NCI-H510A treated with DMSO at 0.1 percent for 48 hours (cell line): ENCODE measurements at regions not wholly inside any gene's neighbourhood (a gene's known extent, or its start where the extent isn't known, plus 50 kb on each side); places are given as distances from the start of the nearest gene placed in this dataset.
A peak's percentile ranks its signal among the peaks of the same experiment; 100 is the strongest.
"Not testable (repeated sequence)": the region's sequence is repeated elsewhere in the genome, so short reads cannot be mapped to it uniquely, and the experiment has no call there.

ENCODE experiments used
- DNase-seq: peaks from one replicate; lab custom pipeline; 2025; lab: John Stamatoyannopoulos, UW

DNA sequence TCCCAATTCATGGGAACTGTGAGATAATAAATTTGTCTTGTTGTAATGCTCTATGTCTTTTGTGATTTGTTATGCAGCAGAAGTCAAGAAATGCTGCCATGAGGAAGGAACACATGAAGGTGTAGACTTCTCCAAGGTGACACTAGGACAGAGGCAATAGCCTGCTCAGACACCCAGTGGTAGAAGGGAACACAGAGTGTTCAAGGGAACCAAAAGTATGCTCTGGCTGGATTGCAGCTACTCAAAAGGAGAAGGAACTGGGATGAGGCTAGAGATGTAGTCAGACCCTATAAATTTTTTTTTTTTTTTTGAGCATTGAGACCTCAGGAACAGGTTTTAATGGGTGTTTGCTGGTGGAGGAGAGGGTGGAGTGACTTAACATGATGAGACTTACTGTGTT lies 232.5 kb downstream of the PARP8 start:
- no peak for DNase-seq

DNA sequence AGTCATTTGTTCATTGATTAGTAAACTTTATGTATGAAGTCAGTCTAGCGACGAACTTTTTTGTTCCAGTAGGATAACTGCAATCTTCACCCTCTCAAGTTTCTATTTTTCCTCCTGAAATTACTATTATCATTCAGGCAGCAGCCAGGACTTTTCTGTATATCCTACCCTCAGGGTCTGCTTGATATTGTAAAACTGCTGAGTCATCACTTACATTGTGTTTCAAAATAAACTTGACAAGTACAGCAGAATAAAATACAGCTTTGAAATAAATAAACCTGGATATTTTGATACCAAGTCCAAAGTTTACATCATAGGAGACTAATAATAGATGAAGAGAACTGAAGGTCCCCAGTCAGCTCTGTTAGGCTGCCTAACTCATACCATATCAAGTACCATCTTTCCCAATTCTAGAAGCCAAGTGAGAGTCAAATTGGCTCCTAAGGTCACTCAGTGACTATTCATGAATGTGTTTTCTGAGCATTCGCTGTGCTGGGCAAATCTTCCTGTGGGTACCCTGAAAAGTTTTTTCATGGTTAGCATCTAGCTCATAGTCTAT lies 234.6 kb downstream of the PARP8 start:
- no peak for DNase-seq

DNA sequence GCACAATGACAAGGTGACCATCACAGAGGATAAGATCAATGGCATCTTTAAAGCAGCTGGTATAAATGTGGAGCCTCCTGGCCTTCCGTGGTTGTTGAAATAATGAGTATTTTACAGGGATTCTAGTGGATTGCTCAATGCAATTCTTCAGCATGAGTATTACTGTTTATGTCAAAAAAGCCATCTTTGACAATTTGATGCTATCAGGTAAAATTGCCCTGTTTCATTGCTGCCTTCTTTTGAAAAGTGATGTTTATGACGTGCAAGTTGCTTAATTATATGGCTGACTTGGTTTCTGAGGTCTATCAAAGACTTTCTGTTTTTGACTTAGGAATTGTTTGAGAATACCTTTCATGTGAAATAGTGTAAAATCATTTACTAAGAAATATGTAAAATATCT lies 237.2 kb downstream of the PARP8 start:
- no peak for DNase-seq

DNA sequence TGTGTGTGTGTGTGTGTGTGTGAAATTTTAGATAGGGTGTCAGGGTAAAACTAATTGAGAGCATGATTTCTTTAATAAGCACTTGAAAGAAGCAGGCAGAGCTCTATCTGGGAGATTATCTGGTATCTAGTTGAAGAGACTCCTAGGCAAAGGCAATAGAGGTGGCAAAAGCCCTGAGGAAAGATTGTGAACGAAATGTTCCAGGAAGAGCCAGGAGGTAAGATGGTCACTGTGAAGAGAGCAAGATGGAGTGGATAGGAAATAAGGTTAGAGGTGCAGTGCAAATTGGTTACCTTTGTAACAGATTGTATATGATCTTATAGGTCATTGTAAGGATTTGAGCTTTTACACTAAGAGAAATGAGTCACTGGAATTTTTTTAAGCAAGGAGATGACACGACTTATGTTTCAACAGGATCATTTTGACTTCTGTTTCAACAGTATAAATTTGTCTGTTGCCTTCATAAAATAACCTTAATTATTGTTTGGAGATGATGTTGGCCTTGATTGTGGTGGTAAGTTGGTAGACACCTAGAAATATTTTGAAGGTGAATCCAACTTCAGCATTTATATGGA lies 239.6 kb downstream of the PARP8 start:
- DNase-seq = no peak

DNA sequence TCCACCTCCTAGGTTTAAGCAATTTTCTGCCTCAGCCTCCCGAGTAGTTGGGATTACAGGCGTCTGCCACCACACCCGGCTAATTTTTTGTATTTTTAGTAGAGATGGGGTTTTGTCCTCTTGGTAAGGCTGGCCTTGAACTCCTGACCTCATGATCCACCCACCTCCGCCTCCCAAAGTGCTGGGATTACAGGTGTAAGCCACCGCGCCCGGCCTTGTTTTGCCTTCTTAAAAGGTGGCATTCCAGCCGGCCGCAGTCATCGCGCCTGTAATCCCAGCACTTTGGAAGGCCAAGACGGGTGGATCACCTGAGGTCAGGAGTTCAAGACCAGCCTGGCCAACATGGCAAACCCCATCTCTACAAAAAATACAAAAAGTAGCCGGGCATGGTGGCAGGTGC lies 253.7 kb downstream of the PARP8 start:
- DNase-seq = not testable (repeated sequence)

DNA sequence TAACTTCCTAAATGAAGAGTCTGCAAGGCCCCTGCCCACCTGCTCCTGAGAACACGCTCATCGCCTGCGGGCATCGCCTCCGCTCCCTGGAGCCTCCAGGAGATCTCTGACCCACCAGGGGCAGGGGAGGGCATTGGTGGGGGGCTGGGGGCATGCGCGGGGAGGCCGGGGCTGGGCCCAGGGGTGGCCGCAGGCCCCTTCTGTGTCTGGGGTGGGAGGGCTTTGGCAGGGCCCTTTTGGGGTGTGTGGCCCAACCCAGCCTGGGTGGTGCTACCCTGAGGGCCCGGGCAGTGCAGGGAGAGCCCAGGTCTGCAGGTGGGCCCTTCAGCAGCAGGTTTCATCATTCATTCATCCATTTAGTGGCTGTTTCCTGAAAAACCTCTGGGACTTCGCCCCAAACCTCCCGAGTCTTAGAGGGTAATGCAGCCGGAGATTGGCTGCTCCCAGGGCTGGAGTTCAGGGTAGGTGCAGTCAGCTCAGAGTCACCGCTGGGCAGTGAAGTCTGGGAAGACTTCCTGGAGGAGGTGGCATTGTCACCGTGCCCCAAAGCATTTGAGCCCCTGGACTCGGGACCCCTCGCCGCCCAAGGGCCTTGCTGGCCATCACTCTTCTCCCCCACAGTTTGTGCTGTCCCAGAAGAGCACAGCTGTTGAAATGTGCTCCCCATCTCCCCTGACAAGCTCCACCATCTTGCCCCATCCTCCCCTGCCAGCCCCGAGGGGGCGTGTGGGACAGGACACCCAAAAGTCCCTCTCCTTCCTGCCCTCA lies 255.1 kb downstream of the PARP8 start:
- no peak for DNase-seq

DNA sequence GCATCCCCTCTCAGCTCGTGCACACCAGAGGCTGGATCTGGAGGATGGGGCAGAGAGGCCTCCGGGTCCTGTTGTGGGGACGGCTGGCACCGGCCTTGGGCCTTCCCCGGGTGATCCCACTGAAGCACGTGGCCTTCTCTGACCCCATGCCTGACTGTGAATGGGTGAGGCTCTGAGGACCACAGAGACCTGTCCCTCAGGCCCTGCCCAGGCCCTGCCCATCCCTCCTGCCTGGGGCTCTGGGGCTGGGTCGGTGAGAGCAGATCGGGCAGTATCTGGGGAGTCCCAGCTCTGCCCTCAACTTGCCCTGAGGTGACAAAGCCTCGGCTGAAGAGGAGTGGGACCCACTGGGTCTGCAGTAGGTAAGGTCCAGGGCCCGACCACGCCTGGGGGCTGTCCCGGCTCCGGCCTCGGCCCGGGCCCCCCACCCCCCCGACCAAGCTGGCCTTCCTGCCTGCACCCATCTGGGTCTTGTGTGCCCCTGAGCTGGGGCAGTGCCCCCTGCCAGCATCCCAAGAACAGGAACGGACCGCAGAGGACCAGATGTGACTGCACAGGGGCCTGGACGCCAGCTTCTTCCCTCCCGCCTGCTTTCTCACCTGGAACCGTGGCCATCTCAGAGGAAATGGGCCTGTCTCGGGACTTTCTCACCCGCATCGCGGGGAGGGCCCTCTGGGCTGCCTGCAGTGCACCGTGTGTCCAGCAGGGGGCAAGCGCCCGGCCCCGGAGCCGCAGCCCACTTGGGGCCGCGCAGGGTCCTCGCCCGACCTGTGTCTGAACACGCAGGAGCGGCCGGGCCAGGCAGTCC lies 255.9 kb downstream of the PARP8 start:
- not testable (repeated sequence) for DNase-seq

DNA sequence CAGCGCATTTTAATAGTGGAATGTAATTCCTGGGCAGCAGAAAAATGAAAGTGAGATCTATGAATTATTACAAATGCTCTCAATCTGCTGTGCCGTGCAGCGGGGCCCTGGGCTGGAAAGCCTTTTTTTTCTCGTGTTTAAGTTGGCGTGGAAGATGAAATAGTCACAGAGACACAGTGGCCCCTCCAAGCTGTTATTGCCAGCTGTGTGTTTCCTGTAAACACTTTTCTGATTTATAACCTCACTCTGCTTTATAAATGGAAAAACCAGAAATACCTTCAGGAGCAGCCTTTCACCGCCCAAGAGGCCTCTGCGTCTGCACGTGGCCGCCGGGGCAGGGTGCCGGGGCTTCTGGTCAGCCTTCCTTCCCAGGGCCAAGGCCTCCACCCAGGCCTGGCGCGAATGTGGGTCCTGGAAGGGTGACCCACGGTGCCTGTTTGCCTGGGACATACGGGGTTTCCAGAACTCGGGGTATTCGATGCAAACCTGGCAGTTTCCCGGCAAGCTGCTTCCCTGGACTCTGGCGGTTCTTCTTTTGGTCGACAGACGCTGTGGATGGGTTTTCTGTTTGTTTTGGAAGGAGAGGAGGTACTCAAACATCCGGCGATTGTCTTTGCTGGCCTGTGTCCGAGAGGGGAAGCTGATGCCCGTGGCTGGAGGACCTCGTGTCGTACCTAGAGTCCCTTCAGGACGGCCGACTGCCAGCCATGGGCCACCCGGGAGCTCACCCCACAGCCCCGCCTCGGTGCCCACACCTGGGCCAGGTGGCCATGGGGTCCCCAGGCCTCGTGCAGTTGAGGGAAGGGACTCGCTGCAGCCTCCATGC lies 256.7 kb downstream of the PARP8 start:
- DNase-seq = no peak

DNA sequence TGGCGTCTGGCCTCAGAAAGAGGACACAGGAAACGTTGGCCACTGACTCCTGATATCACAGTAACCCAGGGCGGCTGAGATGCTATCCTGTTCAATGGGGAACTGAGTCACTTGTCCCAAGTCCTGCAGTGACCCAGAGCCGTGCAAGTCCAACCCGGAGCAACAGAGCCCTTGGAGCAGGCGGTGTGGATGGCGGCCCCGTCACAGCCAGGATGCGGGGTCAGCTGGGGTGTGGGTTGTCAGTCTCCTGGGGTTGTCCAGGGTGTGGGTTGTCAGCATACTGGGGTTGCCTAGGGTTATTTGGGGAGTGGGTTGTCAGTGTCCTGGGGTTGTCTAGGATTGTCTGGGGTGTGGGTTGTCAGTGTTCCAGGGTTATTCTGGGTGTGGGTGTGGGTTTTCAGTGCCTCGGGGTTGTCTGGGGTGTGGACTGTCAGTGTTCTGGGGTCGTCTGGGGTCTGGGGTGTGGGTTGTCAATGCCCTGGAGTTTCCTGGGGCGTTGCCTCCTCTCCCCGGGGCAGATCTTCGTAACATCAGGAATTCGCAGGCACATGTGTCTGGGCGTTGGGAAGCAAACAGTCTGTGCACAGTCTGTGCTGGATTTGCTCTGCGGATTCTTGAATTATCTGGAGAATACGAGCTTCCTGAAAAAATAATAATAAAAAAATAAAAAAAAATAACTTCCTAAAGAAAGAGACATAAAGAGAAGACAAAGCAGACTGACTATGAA lies 257.5 kb downstream of the PARP8 start:
- DNase-seq = no peak

DNA sequence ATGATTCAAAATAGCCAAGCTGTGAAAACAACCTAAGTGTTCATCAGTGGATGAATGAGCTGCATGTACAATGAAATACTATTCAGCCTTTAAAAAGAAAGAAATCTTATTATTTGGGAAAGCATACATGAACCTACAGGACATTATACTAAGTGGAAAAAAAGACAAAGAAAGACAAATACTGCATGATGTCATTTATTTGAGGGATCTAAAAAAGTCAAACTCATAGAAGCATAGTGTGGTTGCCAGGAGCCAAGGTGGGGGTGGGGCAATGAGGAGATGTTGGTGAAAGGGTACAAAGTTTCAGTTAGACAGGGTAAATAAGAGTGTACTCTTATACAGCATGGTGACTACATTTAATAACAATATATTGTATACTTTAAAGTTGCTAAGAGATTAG lies 261.5 kb downstream of the PARP8 start:
- no peak for DNase-seq

DNA sequence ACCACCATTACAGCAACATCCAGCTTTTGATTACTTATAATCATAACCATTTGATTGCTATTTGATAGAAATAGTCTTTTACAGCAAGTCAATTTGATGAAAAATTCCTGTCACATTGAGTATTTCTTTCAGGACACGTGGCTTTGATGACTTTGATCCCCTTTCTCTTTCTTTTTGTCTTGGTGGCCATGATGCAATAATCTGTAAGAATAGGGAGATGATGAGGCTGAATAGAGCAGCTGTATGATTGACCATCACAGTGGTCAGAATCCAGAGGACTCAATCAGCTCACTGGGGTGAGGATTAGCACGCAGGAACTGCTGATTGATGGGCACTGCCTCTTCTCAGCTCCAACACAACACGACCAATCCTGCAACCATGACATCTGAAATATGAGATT lies 262.7 kb downstream of the PARP8 start:
- DNase-seq = no peak

DNA sequence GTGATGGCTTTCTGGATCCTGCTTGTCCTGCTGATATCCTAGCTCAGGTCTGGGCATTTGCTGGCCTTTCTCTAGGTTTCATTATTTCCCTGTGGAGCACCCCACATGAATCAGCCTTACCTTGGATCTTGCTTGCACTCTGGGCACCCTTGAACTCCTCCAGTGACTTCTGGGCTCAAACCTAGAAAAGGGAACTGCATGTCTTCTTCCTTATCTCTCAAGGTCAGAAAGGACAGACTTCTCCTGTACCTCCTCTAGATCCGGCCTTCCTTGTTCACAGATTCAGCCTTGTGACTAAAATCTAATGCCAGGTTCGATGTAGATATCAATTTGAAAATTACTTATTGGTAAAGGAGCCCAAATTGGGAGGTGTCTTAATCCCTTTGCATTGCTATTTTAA lies 267.9 kb downstream of the PARP8 start:
- no peak for DNase-seq

DNA sequence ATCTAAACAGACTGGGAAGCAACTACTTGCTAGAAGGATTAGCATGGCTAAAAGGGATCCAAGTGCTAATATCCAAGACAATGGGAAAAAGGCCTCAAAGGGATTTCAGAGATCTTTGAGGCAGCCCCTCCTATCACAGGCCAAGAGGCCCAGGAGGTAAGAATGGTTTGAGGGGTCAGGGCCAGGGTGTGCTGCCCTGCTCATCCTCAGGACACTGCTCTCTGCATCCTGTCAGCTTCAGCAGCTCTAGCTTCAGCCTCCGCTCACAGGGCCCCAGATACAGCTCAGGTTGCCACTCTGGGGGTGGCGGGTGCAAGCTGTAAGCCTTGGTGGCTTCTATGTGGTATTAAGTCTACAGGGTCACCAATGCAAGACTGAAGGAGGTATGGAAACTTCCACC lies 278.7 kb downstream of the PARP8 start:
- no peak for DNase-seq

DNA sequence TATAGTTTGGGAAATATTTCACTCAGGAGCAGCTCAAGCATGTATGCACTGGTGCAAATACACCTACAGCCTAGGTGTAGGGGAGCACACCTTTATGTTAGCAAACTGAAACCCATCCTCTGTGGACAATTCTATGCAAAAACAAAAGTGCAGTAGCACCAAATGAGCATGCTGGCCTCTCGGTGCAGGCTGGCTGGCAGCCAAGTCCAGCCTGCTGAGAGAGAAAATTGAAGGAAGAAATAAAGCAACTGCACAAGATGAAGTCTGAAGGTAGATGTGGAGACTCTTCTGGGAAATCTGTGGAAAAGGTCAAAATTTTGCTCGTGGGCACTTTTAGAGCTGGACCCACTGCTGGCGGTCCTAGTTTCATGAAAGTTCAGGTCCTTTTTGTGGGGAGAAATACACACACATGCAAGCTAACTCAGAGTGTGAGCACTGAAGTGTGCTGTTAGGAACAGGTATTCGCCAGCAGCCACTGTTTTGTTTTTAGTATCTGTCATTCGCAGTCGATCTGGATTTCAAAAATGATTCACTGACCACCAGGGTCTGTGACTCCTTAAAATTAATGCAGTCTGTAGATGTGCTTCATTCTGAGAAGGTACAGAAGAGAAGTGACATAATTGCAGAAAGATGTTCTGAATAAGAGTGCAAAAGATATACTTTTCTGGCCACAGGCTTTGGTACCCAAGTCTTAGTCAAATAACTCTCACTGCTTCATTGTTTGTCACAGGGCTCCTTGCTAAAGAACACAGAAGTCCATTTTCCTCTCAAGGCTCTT lies 281.7 kb downstream of the PARP8 start:
- no peak for DNase-seq

DNA sequence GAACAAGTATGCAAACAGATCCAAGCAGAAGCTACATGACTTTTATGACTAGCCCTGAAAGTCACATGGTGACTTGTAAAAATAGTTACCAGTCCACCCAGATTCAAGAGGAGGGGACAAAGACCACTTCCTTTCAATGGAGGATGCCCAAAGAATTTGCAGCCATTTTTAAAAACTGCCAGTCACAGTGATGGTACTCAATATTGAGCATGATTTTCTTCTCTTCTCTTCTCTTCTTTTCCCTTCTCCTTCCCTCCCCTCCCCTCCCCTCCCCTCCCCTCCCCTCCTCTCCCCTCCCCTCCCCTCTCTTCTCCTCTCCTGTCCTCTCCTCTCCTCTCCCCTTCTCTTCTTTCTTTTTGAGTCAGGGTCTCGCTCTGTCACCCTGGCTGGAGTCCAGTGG lies 286.9 kb downstream of the PARP8 start:
- DNase-seq = no peak

DNA sequence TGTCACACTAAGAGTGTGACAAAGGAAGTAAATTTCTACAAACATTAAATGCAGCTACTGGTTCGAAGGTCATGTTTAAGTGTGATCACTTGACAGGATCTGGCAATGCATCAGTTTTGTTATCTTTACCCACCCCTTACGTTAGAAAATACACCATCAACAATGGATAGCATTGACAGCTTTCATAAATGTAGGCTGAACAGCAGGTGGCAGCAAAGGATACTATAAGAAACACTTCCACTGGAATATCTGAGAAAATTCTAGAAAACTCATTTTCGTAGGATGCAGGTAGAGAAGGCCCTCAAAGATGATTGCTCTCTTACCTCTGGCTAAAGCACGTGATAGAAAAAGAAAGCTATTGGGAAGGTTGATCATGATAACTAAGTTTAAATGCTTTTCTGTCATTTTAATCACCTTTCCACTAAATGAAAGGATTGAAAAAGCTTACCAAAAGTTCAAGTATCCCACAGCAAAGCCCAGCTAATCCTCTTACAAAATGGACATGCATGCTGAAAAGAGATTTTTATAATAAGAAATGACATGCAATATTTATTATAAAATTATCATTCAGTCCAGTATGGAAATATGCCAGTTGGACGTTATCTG lies 292.5 kb downstream of the PARP8 start:
- DNase-seq = peak; percentile 33

DNA sequence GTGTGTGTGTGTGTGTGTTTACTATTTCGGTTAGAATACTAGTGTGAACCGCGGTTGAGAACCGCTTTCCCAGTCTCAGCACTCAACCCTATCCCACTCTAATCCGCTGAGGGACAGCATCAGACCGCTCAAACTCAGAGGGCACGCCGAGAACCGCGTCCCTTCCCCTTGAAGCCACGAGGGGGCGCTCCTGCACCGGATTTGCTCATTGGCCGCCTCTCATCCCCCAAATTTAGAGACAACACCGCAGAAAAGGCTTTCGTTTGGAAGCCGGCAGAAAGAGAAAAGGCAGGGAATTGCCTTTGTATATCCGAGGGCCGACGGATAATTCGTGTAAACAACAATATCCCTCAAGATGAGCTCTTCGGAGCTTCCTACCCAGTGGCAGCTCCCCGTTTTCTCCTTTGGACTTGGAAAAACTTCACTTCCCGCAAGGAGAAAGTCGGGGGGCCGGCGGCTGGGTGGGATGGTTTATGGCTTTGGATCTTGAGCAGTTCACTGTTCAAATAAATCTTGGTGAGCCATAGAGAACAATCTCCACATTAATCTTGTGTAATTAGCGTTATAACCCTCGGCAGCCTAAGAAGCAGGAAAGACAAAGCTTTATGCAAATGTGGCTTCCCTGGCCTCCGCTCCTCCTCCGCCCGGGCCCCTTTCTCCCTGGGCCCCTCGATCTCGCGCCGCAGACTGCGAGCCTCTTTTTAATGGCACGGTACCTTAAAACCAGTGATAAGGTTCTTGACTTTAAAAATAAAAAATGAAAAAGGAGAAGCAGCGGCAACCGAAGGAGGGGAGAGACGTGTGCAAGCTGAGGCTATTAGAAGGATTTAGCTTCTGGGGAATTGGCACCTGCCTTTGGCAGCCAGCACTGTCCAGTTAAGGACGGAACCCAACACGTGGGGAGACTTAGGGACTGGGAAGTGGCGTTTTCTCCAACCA lies 296.8 kb downstream of the PARP8 start:
- peak; percentile 48 for DNase-seq

DNA sequence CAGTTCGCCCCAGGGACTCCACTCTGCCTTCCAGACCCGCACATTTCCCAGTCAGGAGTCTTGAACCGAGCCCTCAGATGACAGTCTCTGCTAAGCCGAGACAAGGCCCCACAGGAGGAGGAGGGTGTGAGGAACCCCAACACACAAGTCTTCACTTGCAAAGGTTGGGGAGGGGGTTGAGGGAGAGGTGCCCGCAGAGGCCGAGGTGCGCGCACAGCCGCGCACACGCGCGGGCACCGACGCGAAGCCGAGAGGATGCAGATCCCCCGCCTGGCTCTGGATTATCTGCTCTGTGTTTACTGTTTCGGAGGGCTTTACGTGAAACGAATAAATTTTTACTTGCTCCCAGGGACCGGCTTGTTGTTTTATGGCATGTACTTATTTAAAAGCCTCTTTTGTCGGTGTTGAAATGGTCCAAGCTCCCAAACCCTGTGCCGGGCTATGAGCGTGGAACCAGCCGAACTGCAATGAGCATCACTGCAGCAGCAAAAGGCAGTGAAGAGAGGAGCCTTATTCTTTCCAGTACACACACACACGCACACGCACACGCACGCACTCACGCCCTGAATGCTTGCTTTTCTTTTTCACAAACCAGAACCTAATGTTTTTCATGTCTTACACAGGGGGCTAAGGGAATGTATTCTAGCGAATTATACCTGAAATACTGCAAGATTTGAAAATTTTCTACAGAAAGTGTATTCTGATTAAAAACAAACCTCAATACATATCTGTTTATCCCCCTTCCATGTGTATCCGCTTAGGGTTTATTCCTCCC lies 297.7 kb downstream of the PARP8 start:
- DNase-seq = no peak
